T-helper 17 cell (primary cell): ENCODE measurements at regions not wholly inside any gene's neighbourhood (a gene's known extent, or its start where the extent isn't known, plus 50 kb on each side); places are given as distances from the start of the nearest gene placed in this dataset.
A peak's percentile ranks its signal among the peaks of the same experiment; 100 is the strongest.

ENCODE experiments used
- ATAC-seq: fragments of 150-1000 bp; cut with Tn5 transposase; 2 replicates; pipeline ENCODE4 v1.10.0; 2021; ENCODE audit warnings: mild to moderate bottlenecking, moderate library complexity
- DNase-seq, 3 donors: peaks; one replicate each; pipeline versions ENCODE4 v3.0.0 to v3.0.0-alpha.2; 2020 to 2021
- H3K9me3 ChIP-seq: one replicate; pipeline ENCODE4 v1.7.0; 2013; ENCODE audit warnings: low read length, mild to moderate bottlenecking; ENCODE audit not compliant: control insufficient read depth, poor library complexity, severe bottlenecking
- H3K27ac Mint-ChIP-seq: one replicate; pipeline ENCODE4 v1.8.0; 2022; ENCODE audit warnings: mild to moderate bottlenecking, moderate library complexity, mixed read lengths
- H3K27me3 Mint-ChIP-seq: one replicate; pipeline ENCODE4 v1.8.0; 2022; ENCODE audit warnings: mixed read lengths
- H3K36me3 Mint-ChIP-seq: one replicate; pipeline ENCODE4 v1.8.0; 2022; ENCODE audit warnings: low read depth, mixed read lengths
- H3K4me1 Mint-ChIP-seq: one replicate; pipeline ENCODE4 v1.8.0; 2022; ENCODE audit warnings: mild to moderate bottlenecking, mixed read lengths
- H3K4me3 Mint-ChIP-seq: one replicate; pipeline ENCODE4 v1.8.0; 2022; ENCODE audit warnings: mild to moderate bottlenecking, moderate library complexity, mixed read lengths

DNA sequence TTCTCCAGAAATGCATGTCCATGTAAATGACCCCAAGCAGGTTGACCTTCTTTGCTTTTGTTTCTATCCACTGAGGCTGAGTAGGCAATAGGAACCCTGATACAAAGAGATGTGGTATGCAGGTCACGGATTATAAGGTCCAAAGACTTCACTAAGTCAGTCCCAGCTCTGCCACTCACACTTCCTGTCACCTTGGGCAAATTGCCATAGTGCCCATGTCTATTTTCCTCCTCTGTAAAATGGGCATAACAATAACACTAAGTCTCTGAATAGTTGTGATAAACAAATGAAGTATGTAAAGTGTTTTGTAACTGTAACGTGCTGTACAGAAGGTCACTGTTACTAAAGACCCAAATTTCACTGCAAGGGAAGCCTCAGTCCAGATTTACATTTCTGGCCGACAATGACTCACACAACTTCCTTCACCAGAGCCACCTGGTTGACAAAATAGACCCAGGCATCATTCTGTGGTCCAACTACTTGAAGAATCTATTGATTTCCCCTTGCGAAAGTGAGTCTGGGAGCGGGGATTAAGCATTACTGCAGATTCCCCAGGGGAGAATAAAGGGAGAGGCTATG, 175.4 kb upstream of the LPP start:
- ATAC-seq (no peak), DNase-seq (no peak)
- H3K9me3 ChIP-seq = no peaks in the 10 kb centered on the region
- no peaks in the 10 kb centered on the region for H3K36me3 Mint-ChIP-seq
- peaks cover 60% of the 10 kb centered on the region for H3K4me1 Mint-ChIP-seq
- no peaks in the 10 kb centered on the region for H3K27me3 Mint-ChIP-seq
- peak overlapping the region; percentile 78 for H3K4me3 Mint-ChIP-seq
- H3K27ac Mint-ChIP-seq = peak overlapping the region; percentile 96

DNA sequence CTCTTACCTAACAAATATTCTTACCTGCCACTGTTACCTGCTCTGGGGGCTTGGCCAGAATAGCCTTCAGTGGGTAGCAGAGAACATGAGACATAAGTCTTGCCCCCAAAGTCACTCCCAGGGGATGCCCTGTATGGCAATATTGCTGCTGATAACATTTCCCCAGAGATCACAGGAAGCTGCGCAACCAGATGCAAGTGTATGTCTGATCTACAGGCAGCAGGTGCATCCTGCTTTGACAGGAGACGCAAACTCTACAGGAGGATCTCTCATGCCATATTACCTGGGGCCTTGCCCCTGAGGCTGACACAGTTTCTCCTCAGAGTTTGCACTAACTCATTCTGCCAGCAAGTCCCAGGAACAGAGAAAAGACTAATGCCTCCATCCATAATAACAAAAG, 174.4 kb upstream of the LPP start:
- H3K4me3 Mint-ChIP-seq = peak overlapping the region; percentile 78
- H3K36me3 Mint-ChIP-seq = no peaks in the 10 kb centered on the region
- H3K9me3 ChIP-seq = no peaks in the 10 kb centered on the region
- H3K27ac Mint-ChIP-seq = peak overlapping the region; percentile 96
- H3K27me3 Mint-ChIP-seq = no peaks in the 10 kb centered on the region
- peaks cover 52% of the 10 kb centered on the region for H3K4me1 Mint-ChIP-seq
- peak; percentile 74 for ATAC-seq
- DNase-seq = peak in 2 of 3 donors; percentile 32 to 34

DNA sequence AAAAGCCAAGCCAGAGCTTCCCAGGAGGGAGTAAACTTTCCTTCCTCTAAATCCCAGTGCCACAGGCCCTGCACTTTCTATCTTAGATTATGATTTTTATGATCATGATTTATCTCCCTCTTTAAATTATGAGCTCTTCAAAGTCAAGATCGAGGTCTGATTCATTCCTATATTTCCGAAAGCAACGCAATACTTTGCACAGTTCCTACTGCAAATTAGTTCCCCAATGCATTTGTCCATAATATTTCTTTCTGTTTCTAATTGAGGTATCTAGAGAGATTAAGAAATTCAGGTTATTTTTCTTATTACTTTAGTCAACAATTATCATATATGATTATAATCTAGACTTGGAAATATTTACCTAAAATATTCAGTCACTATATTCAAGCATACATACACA, 173.1 kb upstream of the LPP start:
- no peaks in the 10 kb centered on the region for H3K36me3 Mint-ChIP-seq
- no peaks in the 10 kb centered on the region for H3K27me3 Mint-ChIP-seq
- ATAC-seq = no peak
- H3K4me1 Mint-ChIP-seq = peaks cover 40% of the 10 kb centered on the region
- no peaks in the 10 kb centered on the region for H3K9me3 ChIP-seq
- peak overlapping the region; percentile 37 for H3K4me3 Mint-ChIP-seq
- peak overlapping the region; percentile 96 for H3K27ac Mint-ChIP-seq
- no peak for DNase-seq

DNA sequence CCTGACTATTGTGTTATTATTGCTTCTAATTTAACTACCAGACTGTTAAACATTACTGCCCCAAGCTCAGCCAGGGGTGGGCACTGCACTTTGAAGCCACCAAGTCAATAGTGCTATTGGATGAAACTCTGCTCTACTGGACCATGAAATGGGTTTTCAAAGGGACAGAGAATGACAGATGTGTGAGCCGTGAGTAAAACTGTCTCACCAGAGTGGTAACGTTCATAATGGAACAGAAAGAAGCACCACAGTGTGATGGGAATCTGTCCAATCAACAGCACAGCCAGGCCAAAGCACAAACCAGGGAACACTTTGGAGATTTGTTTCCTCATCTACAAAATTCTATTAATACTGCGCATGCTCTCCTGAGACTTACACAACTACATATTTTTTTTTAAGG, 171.8 kb upstream of the LPP start:
- Mint-ChIP-seq H3K27ac (no peak overlapping the region), H3K4me1 (peaks cover 37% of the 10 kb centered on the region), H3K27me3 (no peaks in the 10 kb centered on the region), H3K4me3 (no peak overlapping the region), H3K36me3 (no peaks in the 10 kb centered on the region)
- no peak for ATAC-seq
- no peaks in the 10 kb centered on the region for H3K9me3 ChIP-seq
- DNase-seq = no peak

DNA sequence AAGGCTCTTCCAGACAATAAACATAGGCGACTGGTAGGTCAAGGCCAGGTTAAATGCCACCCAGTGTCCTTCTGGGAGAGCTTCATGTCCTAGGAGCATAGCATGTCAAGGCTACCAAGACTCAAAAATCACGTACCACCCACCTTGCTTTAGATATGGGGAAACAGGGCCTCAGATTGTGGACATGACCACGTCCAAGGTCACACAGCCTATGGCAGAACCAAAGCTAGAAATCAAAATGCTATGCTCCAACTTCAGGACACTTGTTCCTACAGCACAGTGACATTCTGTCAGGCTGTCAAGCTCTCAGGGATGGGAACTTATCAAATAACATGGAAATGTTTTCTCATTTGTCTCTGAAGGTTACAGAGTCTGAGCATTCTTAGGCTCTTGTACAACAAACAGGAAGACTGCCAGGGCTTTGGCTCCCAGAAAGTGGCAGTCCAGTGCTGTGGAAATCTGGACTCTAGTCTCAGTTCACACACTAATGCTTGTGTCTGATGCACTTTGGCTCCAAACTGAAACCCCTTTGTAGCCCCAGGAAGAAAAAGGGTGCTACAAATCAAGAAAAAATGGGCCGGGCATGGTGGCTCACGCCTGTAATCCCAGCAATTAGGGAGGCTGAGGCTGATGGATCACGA, 170.4 kb upstream of the LPP start:
- Mint-ChIP-seq H3K27ac (no peak overlapping the region), H3K4me3 (no peak overlapping the region), H3K27me3 (no peaks in the 10 kb centered on the region), H3K36me3 (no peaks in the 10 kb centered on the region), H3K4me1 (peaks cover 38% of the 10 kb centered on the region)
- no peaks in the 10 kb centered on the region for H3K9me3 ChIP-seq
- DNase-seq = no peak
- no peak for ATAC-seq

DNA sequence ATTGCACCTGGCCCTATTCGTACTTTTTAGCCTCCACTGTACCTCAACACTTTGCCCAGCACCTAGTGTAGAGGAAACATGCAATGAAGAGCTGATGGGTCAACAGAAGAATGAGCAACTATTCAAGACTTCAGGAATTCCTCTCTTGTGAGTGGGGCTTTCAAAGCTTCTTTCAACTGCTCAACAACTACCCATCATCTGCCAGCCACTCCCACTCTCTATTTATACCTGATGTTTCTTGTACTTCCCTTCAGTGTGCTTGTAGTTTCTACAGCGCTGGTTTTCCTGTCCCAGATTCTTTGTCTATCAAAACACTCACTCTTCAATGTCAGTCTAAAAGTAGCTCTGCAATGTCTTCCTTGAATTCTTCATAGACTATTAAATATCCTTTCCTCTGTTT, 168.3 kb upstream of the LPP start:
- Mint-ChIP-seq H3K27ac (no peak overlapping the region), H3K4me1 (peaks cover 22% of the 10 kb centered on the region), H3K36me3 (no peaks in the 10 kb centered on the region), H3K4me3 (no peak overlapping the region), H3K27me3 (no peaks in the 10 kb centered on the region)
- no peak for DNase-seq
- no peaks in the 10 kb centered on the region for H3K9me3 ChIP-seq
- no peak for ATAC-seq

DNA sequence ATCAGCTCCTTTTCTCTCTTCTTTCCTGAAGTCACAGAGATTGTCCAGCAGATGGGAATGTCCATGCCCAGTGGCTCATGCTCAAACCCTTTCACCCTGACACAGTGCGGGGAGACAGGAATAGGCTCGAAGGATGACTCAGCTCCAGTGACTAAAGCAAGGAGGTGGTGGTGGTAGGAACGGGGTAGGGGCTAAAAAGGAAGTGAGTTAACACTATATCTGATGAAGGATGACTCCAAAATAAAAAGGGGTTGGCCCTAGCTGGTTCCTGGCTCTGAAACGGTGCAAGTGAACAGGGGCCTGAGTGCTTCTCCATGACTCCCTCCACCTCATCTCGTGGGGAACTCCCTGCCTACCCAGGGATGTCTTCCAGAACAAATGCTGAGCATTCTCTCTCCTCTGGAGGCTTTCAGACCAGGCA, 167.4 kb upstream of the LPP start:
- H3K4me1 Mint-ChIP-seq = peaks cover 21% of the 10 kb centered on the region

DNA sequence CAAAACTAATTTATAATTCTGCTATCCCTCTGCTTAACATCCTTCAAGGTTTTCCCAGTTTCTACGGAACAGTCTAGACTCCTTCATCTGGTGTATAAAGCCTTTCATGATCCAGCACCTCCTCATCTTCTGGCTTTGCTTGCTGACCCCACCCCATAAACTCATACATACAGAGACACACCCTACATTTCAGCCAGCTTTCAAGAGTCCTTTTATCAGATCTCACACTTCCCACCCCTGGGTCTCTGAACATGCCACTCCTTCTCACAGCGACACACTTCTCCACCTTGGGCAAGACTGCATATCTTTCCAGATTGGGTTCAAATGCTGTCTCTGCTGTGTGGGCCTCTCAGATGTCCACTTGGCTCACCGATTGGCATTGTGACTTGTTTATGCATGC, 166.8 kb upstream of the LPP start:
- no peaks in the 10 kb centered on the region for H3K9me3 ChIP-seq
- DNase-seq (no peak), ATAC-seq (no peak)
- Mint-ChIP-seq H3K27me3 (no peaks in the 10 kb centered on the region), H3K27ac (peak overlapping the region; percentile 62), H3K4me1 (peaks cover 21% of the 10 kb centered on the region), H3K36me3 (no peaks in the 10 kb centered on the region), H3K4me3 (peak overlapping the region; percentile 70)

More for the DNA sequence above, 167.4 kb upstream of the LPP start:
- H3K9me3 ChIP-seq = no peaks in the 10 kb centered on the region
- H3K36me3 Mint-ChIP-seq = no peaks in the 10 kb centered on the region
- peak; percentile 45 for ATAC-seq
- peak overlapping the region; percentile 62 for H3K27ac Mint-ChIP-seq
- DNase-seq = no peak
- H3K27me3 Mint-ChIP-seq = no peaks in the 10 kb centered on the region
- H3K4me3 Mint-ChIP-seq = peak overlapping the region; percentile 70

DNA sequence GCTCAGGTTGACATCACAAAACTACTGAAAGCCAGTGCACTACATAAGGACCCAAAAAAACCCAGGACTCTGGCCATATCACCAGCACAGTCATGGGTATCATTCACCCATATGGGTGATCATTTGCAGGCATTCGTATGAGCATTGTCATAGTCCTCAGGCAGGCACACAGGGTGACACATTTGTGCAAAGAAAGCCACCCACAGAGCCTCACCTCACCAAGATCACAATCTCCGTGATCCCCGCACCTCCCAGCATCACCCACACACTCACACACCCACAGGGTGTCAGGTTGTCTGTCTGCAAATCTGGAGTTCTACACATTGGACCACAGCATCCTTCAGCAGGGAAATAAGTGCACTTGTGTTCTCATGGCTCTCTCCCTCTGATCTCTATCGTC, 166.0 kb upstream of the LPP start:
- peak; percentile 89 for ATAC-seq
- H3K36me3 Mint-ChIP-seq = no peaks in the 10 kb centered on the region
- peaks cover 21% of the 10 kb centered on the region for H3K4me1 Mint-ChIP-seq

DNA sequence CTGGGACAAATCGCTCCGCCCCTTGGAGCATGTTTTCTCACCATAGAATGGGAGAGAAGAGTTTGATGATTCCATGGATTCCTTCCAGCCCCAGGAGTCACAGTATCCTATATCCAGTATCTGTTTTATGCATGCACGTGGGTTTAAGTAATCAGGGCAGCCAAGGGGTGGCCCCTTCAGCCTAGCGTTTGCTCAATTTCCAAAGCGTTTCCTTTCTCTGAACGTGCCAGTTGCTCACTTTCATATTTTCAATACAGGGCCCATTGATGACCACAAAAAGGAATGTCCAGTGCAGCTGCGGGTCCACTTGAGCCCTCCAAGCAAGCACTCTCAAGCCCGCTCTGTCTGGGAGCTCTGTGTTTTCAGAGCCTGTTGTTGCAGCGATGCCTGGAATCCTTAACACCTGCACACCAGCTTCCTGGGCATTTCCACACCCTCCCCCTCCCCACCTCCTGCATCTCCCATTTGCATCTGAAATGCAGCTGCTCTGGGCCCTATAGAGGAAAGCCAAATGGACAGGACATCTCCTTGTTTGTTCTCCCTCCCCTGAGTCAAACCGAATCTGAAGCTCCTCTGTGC, 164.3 kb upstream of the LPP start:
- no peak for ATAC-seq
- H3K9me3 ChIP-seq = no peaks in the 10 kb centered on the region
- no peaks in the 10 kb centered on the region for H3K27me3 Mint-ChIP-seq
- no peak overlapping the region for H3K4me3 Mint-ChIP-seq
- no peaks in the 10 kb centered on the region for H3K36me3 Mint-ChIP-seq
- peaks cover 32% of the 10 kb centered on the region for H3K4me1 Mint-ChIP-seq
- no peak for DNase-seq
- H3K27ac Mint-ChIP-seq = no peak overlapping the region

More for the DNA sequence above, 166.0 kb upstream of the LPP start:
- peak overlapping the region; percentile 70 for H3K4me3 Mint-ChIP-seq
- peak in 2 of 3 donors; percentile 11 to 31 for DNase-seq
- peak overlapping the region; percentile 62 for H3K27ac Mint-ChIP-seq
- no peaks in the 10 kb centered on the region for H3K27me3 Mint-ChIP-seq
- H3K9me3 ChIP-seq = no peaks in the 10 kb centered on the region

DNA sequence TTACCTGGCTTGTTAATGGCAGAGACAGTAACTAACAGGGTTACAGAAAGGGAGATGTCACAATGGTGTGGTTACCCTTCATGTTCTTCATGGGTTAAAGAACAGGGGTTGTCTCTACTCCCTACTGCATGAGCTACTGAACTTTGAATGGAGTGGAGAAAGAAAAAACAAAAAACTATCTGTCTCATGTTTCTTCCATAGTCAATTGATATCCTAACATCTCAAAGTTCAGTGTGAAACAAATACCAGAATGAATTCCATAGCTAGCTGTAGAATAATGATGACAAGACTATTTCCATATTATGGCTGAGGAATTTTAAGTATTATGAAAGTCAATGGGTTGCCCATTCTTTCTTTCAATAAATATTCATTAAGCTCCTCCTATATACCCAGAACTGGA, 161.3 kb upstream of the LPP start:
- DNase-seq (no peak), ATAC-seq (no peak)
- Mint-ChIP-seq H3K27ac (peak overlapping the region; percentile 89), H3K27me3 (no peaks in the 10 kb centered on the region), H3K4me1 (peaks cover 30% of the 10 kb centered on the region), H3K36me3 (no peaks in the 10 kb centered on the region), H3K4me3 (no peak overlapping the region)
- no peaks in the 10 kb centered on the region for H3K9me3 ChIP-seq

DNA sequence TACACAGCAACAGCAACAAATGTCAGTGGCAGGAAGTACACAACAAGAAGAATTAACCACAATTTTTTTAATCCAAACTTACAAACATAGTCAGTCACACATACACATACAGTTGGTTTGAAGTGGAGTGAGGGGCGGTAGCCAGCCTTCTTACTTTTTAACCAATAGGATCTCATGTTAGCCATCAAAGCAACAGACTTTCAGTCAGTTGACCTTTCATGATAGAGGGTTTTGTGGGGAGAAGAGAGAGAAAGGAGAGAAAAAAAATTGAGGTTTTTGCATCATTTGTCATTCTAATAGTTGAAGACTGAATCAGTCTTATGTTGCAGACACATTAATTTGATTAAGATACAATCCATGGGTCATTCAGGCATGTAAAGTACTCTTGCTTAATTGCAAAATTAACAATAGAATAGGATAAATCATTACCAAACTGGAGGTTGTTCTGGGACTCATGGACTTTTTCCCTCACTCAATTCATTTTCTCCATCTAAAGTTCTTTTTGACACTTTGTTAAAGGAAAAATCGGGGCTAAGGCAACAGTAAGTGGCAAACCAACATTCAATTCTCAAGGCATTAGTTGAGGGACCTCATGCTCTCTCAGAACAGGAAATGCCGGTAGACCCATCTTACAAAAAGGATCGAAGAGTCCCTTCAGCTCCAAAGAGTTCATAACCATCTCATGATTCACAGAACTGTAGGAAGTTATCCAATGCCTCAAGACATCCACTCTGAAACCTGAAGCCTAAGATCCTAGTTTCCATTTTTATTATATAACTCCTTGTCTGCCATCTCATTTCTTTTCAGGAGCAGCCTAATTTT, 159.5 kb upstream of the LPP start:
- H3K27me3 Mint-ChIP-seq = no peaks in the 10 kb centered on the region
- peak; percentile 94 for ATAC-seq
- H3K36me3 Mint-ChIP-seq = no peaks in the 10 kb centered on the region
- H3K4me1 Mint-ChIP-seq = peaks cover 34% of the 10 kb centered on the region
- peak overlapping the region; percentile 89 for H3K27ac Mint-ChIP-seq
- H3K4me3 Mint-ChIP-seq = peak overlapping the region; percentile 71
- DNase-seq = no peak
- H3K9me3 ChIP-seq = no peaks in the 10 kb centered on the region

DNA sequence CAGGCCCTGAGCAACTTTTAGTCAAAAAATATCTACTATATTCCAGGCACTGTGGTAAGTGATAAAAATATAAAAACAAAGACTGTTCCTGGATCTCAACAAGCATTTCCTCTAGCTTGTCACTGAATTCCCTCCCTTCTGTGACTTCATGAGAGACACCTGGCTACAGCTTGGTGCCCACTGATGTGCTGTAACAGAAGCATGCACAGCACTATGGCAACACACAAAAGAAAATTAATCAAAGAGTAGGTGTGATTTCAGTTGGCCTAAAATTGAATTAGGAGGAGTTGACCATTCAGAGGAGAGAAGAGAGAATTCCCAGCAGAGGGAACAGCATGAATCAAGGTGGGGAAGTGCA, 158.9 kb upstream of the LPP start:
- Mint-ChIP-seq H3K4me1 (peaks cover 39% of the 10 kb centered on the region), H3K27ac (peak overlapping the region; percentile 89), H3K4me3 (no peak overlapping the region), H3K27me3 (no peaks in the 10 kb centered on the region), H3K36me3 (no peaks in the 10 kb centered on the region)
- no peak for ATAC-seq
- no peaks in the 10 kb centered on the region for H3K9me3 ChIP-seq
- DNase-seq = no peak
